PC-9 (cell line): ENCODE measurements at regions not wholly inside any gene's neighbourhood (a gene's known extent, or its start where the extent isn't known, plus 50 kb on each side); places are given as distances from the start of the nearest gene placed in this dataset.
"Not testable (repeated sequence)": the region's sequence is repeated elsewhere in the genome, so short reads cannot be mapped to it uniquely, and the experiment has no call there.

ENCODE experiments used
- EZH2 ChIP-seq: fragments of 200-600 bp; sonication (generic); IDR thresholded peaks from 2 replicates; pipeline ENCODE4 v1.8.0; 2017; ENCODE audit warnings: antibody characterized with exemption, low read depth
- TF ChIP-seq, protein P1 (sequence below): fragments of 200-600 bp; sonication (generic); conservative IDR thresholded peaks from 2 replicates; pipeline ENCODE4 v1.6.1; 2017; ENCODE audit warnings: mixed run types, antibody characterized with exemption, mild to moderate bottlenecking, moderate library complexity

DNA sequence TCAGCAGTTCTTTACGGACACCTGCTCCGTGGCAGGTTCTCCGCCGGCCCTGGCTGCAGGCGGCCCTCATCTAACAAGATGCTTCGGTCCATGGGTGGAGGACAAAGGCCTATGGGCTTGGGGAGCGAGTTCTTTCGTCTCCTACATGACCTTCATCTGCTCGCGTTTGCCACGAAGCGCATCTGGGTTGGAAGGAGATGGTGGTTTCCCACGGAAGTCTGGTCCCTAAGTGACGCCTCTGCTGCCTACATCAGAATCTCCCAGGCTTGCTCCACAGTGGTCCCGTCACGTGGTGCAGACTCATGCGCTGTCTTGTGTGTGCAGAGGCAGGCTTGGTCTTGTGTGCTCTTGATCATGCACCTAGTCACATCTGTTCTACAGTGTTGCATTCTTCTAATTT lies 341.7 kb downstream of the CACNA1B start:
- TF ChIP-seq, protein P1, sequence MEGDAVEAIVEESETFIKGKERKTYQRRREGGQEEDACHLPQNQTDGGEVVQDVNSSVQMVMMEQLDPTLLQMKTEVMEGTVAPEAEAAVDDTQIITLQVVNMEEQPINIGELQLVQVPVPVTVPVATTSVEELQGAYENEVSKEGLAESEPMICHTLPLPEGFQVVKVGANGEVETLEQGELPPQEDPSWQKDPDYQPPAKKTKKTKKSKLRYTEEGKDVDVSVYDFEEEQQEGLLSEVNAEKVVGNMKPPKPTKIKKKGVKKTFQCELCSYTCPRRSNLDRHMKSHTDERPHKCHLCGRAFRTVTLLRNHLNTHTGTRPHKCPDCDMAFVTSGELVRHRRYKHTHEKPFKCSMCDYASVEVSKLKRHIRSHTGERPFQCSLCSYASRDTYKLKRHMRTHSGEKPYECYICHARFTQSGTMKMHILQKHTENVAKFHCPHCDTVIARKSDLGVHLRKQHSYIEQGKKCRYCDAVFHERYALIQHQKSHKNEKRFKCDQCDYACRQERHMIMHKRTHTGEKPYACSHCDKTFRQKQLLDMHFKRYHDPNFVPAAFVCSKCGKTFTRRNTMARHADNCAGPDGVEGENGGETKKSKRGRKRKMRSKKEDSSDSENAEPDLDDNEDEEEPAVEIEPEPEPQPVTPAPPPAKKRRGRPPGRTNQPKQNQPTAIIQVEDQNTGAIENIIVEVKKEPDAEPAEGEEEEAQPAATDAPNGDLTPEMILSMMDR: not testable (repeated sequence)
- not testable (repeated sequence) for TF ChIP-seq EZH2
